Body of pancreas (tissue), 4 donors: ENCODE measurements at regions not wholly inside any gene's neighbourhood (a gene's known extent, or its start where the extent isn't known, plus 50 kb on each side); places are given as distances from the start of the nearest gene placed in this dataset.

Experiments
- CTCF ChIP-seq, 7 experiments: fragments of 450-650 bp in 4 of 7; fragments of 200-600 bp in 3 of 7; sonication (generic) in 3 of 7; IDR thresholded peaks; one replicate each; pipeline ENCODE4 v1.5.1; 2016 to 2019; ENCODE audit warnings: antibody characterized with exemption in 7 of 7
- POLR2A ChIP-seq, 3 donors: fragments of 450-650 bp; IDR thresholded peaks; one replicate each; pipeline ENCODE4 v1.6.1; 2016; ENCODE audit warnings: antibody characterized with exemption in 3 of 3, mild to moderate bottlenecking in 2 of 3

DNA sequence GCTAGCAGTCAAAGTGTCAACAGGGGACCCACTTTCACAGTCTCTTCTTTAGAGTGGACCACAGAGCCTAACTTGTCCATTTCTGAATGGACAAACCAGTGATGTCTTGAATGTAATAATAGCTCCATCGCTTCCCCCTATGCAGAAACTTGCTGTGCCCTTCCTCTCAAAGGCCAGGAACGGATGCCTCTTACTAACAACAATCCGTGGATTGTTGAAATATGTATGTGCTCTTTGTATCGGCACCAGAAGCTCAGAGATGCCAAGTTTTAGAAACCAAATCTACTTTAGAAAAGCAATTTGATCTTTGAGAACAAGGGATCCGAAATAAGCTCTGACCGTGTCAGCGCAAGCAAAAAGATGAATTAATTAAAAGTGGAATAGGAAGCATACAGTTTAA, 259.5 kb upstream of the POU2AF2 start:
- no peak for TF ChIP-seq CTCF (IDR thresholded peaks at IDR 0.05)
- no peak for TF ChIP-seq POLR2A (IDR thresholded peaks at IDR 0.05)
